ENCODE measurements at regions not wholly inside any gene's neighbourhood (a gene's known extent, or its start where the extent isn't known, plus 50 kb on each side); places are given as distances from the start of the nearest gene placed in this dataset.

GRCh38 chr6:90793771-90794170 lies 206.9 kb upstream of the MAP3K7 start:
- DNase-seq (ENCODE audit: low spot score), result no peak

- no peak for DNase-seq (ENCODE audit: low spot score)
These were observed 203.8 kb upstream of the MAP3K7 start for GRCh38 chr6:90790696-90791095.

GRCh38 chr6:90790058-90790457 lies 203.2 kb upstream of the MAP3K7 start:
- DNase-seq (ENCODE audit: low spot score), result no peak

- DNase-seq (ENCODE audit: low spot score), result no peak
These were observed 201.9 kb upstream of the MAP3K7 start for GRCh38 chr6:90788781-90789180.

- no peak for DNase-seq (ENCODE audit: low spot score)
These were observed 200.6 kb upstream of the MAP3K7 start for GRCh38 chr6:90787446-90787845.

GRCh38 chr6:90780778-90781177 lies 193.9 kb upstream of the MAP3K7 start:
- DNase-seq (ENCODE audit: low spot score), result no peak

- no peak for DNase-seq (ENCODE audit: low spot score)
These were observed 193.3 kb upstream of the MAP3K7 start for GRCh38 chr6:90780141-90780540.

GRCh38 chr6:90778417-90779203 lies 191.7 kb upstream of the MAP3K7 start:
- no peak for DNase-seq (ENCODE audit: low spot score)

- DNase-seq (ENCODE audit: low spot score), result no peak
These were observed 183.9 kb upstream of the MAP3K7 start for GRCh38 chr6:90770778-90771177.

- no peak for DNase-seq (ENCODE audit: low spot score)
These were observed 179.0 kb upstream of the MAP3K7 start for GRCh38 chr6:90765895-90766294.

GRCh38 chr6:90765491-90765890 lies 178.6 kb upstream of the MAP3K7 start:
- DNase-seq (ENCODE audit: low spot score), result no peak

GRCh38 chr6:90764001-90764400 lies 177.1 kb upstream of the MAP3K7 start:
- no peak for DNase-seq (ENCODE audit: low spot score)

GRCh38 chr6:90759664-90760063 lies 172.8 kb upstream of the MAP3K7 start:
- DNase-seq (ENCODE audit: low spot score), result no peak

- DNase-seq (ENCODE audit: low spot score), result no peak
These were observed 171.9 kb upstream of the MAP3K7 start for GRCh38 chr6:90758741-90759140.

GRCh38 chr6:90753820-90754643 lies 167.2 kb upstream of the MAP3K7 start:
- no peak for DNase-seq (ENCODE audit: low spot score)

- DNase-seq (ENCODE audit: low spot score), result no peak
These were observed 152.9 kb upstream of the MAP3K7 start for GRCh38 chr6:90739802-90740201.

GRCh38 chr6:90739339-90739738 lies 152.5 kb upstream of the MAP3K7 start:
- DNase-seq (ENCODE audit: low spot score), result peak; percentile 65

- no peak for DNase-seq (ENCODE audit: low spot score)
These were observed 143.3 kb upstream of the MAP3K7 start for GRCh38 chr6:90730151-90730673.

GRCh38 chr6:90729057-90729456 lies 142.2 kb upstream of the MAP3K7 start:
- DNase-seq (ENCODE audit: low spot score), result no peak

GRCh38 chr6:90722648-90723047 lies 135.8 kb upstream of the MAP3K7 start:
- DNase-seq (ENCODE audit: low spot score), result no peak

GRCh38 chr6:90720404-90720803 lies 133.5 kb upstream of the MAP3K7 start:
- no peak for DNase-seq (ENCODE audit: low spot score)

GRCh38 chr6:90719321-90720195 lies 132.7 kb upstream of the MAP3K7 start:
- DNase-seq (ENCODE audit: low spot score), result no peak

All from ecto neural progenitor cell (in vitro differentiated cells).